ENCODE measurements at regions not wholly inside any gene's neighbourhood (a gene's known extent, or its start where the extent isn't known, plus 50 kb on each side); places are given as distances from the start of the nearest gene placed in this dataset.
"Not testable (repeated sequence)": the region's sequence is repeated elsewhere in the genome, so short reads cannot be mapped to it uniquely, and the experiment has no call there.

DNA sequence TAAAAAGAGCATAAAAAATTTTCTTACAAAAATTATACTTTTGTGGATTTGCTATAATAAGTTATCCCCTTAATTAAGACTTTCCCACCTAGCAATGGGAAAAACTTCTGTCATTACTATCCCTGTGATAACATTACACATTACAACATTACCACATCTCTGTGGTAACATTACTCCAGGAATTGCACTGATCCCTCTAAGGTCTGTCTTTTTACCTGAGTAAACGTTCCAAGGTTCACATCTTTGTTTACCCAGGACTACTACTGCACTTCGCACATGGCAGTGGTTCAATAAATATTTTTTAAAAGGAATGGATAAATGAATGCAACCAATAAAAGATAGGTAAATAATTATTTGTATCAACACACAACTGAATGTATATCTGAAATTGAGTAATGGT, 92.4 kb upstream of the NOX4 start:
- H3F3A ChIP-seq (ENCODE audit: insufficient read depth) = no peaks in the 10 kb centered on the region
- no peaks in the 10 kb centered on the region for H4K20me1 ChIP-seq (ENCODE audit: insufficient read depth)
- H3K9ac ChIP-seq = no peak overlapping the region
- in situ Hi-C loops (cut with MboI) = no loop called here
- no peak overlapping the region for H2AFZ ChIP-seq
- H3K36me3 ChIP-seq (ENCODE audit: low read depth) = no peaks in the 10 kb centered on the region
- H3K4me1 ChIP-seq (ENCODE audit: insufficient read depth) = no peaks in the 10 kb centered on the region
- no peak overlapping the region for H3K4me3 ChIP-seq
- WGBS, 2 experiments (ENCODE audit: low coverage in 1 of 2, low lambda C conversion rate in 2 of 2, missing lambda C conversion rate in 2 of 2) = 38 to 46% methylated on average over 2 of the region's 2 CpGs
- no peak overlapping the region for H3K27ac ChIP-seq
- H3K9me3 ChIP-seq (ENCODE audit: low read depth) = no peaks in the 10 kb centered on the region
- TF ChIP-seq EZH2phosphoT487 (IDR thresholded peaks at IDR 0.05; ENCODE audit: insufficient read depth, low read depth) = no peak
- no peak for TF ChIP-seq EZH2 (IDR thresholded peaks at IDR 0.05; ENCODE audit: insufficient read depth, poor library complexity, severe bottlenecking)
- H3K79me2 ChIP-seq (ENCODE audit: insufficient read depth) = no peaks in the 10 kb centered on the region
- no peak overlapping the region for H3K4me2 ChIP-seq (ENCODE audit: unreplicated experiment)
- H3K9me2 ChIP-seq (ENCODE audit: insufficient read depth) = no peaks in the 10 kb centered on the region
- DNase-seq = no peak
- H3K27me3 ChIP-seq (replicated peaks; ENCODE audit: insufficient read depth) = no peaks in the 10 kb centered on the region

DNA sequence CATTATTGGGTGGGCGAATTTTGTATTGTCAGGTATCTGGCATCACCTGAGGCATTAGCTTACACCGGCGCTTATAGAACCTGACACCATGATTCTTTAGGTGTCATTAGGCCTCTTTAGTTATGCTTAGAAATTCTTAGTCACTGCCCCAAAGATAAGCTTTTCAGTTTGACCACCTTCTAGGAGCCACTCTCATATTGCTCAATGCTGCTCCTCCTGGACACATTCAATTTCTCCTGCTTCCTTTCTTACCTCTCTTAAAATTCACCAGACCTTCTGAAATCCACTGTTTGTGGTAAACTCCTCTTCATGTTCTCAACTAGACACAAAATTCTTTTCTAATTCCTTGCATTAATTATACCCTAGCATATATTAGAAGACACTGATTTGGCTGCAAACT, 93.9 kb upstream of the NOX4 start:
- WGBS, 2 experiments (ENCODE audit: low coverage in 1 of 2, low lambda C conversion rate in 2 of 2, missing lambda C conversion rate in 2 of 2) = 73 to 82% methylated on average over 3 of the region's 3 CpGs
- H3K36me3 ChIP-seq (ENCODE audit: low read depth); H3K9me2 ChIP-seq (ENCODE audit: insufficient read depth); H3K4me2 ChIP-seq (ENCODE audit: unreplicated experiment); H3K4me3 ChIP-seq; H3K27ac ChIP-seq; H3K9ac ChIP-seq; H3K9me3 ChIP-seq (ENCODE audit: low read depth); H4K20me1 ChIP-seq (ENCODE audit: insufficient read depth); H3F3A ChIP-seq (ENCODE audit: insufficient read depth); H3K79me2 ChIP-seq (ENCODE audit: insufficient read depth); H3K4me1 ChIP-seq (ENCODE audit: insufficient read depth); DNase-seq; in situ Hi-C loops (cut with MboI); H2AFZ ChIP-seq; H3K27me3 ChIP-seq (replicated peaks; ENCODE audit: insufficient read depth): not testable (repeated sequence)

DNA sequence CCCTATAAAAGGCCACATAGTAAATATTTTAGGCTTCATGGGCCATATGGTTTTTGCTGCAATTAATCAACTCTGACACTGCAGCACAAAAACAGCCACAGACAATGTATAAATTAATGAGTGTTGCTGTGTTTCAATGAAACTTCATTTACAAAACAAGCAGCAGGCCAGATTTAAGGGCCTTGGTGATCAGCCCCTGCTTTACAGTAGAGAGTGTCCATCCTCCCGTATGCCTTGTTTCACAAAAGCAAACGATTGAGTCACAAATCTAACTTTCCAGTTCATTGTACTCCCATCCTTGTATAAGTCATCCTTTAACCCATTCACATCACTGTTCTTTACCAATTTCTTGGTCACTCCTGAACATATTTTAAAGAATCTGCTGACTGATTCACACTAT, 94.3 kb upstream of the NOX4 start:
- in situ Hi-C loops (cut with MboI); DNase-seq; H3K4me2 ChIP-seq (ENCODE audit: unreplicated experiment); H3K27ac ChIP-seq; H3K36me3 ChIP-seq (ENCODE audit: low read depth); H3K27me3 ChIP-seq (replicated peaks; ENCODE audit: insufficient read depth); H3K9ac ChIP-seq; H4K20me1 ChIP-seq (ENCODE audit: insufficient read depth); H3F3A ChIP-seq (ENCODE audit: insufficient read depth); H3K79me2 ChIP-seq (ENCODE audit: insufficient read depth); H3K4me3 ChIP-seq; H3K9me3 ChIP-seq (ENCODE audit: low read depth); H2AFZ ChIP-seq; H3K9me2 ChIP-seq (ENCODE audit: insufficient read depth); H3K4me1 ChIP-seq (ENCODE audit: insufficient read depth): not testable (repeated sequence)
- WGBS, 2 experiments (ENCODE audit: low coverage in 1 of 2, low lambda C conversion rate in 2 of 2, missing lambda C conversion rate in 2 of 2) = 24 to 27% methylated on average over 2 of the region's 2 CpGs

DNA sequence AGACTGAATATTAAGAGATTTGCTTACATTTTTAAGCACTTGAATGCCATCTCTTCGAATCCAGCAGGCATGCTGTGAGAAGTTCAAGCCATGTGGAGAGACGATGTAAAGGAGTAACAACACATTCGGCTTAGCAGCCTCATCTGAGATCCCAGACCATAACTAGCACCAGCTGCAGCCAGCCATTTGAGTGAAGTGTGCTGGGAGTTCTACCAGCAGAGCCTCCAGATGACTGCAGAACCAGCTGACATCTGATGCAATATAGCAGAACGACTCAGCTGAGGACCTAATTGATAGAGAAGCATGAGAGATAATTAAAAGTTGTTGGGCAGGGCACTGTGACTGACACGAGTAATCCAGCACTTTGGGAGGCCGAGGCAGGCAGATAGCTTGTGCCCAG, 98.2 kb upstream of the NOX4 start:
- H3K79me2 ChIP-seq (ENCODE audit: insufficient read depth); H3K4me1 ChIP-seq (ENCODE audit: insufficient read depth); H3K27me3 ChIP-seq (replicated peaks; ENCODE audit: insufficient read depth); H3K36me3 ChIP-seq (ENCODE audit: low read depth); H2AFZ ChIP-seq; H3K9me2 ChIP-seq (ENCODE audit: insufficient read depth); H3K4me2 ChIP-seq (ENCODE audit: unreplicated experiment); H3K27ac ChIP-seq; H3K4me3 ChIP-seq; H3K9ac ChIP-seq; H4K20me1 ChIP-seq (ENCODE audit: insufficient read depth); H3K9me3 ChIP-seq (ENCODE audit: low read depth); DNase-seq; H3F3A ChIP-seq (ENCODE audit: insufficient read depth); in situ Hi-C loops (cut with MboI): not testable (repeated sequence)
- 10% methylated on average over 6 of the region's 6 CpGs for WGBS, 2 experiments (ENCODE audit: low coverage in 1 of 2, low lambda C conversion rate in 2 of 2, missing lambda C conversion rate in 2 of 2)

DNA sequence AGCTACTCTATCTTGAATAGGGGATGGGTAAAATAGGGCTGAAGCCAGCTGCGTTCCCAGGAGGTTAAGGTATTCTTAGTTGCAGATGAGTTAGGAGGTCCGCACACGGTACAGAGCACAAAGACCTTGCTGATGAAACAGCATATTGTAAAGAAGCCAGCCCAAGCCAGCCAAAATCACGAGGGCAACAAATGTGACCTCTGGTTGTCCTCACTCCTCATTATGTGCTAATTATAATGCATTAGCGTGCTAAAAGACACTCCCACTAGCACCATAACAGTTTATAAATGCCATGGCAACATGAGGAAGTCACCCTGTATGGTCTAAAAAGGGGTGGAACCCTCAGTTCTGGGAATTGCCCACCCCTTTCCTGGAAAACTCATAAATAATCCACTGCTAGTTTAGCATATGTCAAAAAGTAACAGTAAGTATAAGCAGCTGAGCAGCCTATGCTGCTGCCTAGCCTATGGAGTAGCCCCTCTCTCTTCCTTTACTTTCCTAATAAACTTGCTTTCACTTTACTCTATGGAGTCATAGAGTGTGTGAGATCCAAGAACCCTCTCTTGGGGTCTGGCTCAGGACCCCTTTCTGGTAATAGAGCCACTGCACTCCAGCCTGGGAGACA, 98.9 kb upstream of the NOX4 start:
- H3K4me1 ChIP-seq (ENCODE audit: insufficient read depth); H3K9ac ChIP-seq; H2AFZ ChIP-seq; H3K4me2 ChIP-seq (ENCODE audit: unreplicated experiment); H3K36me3 ChIP-seq (ENCODE audit: low read depth); in situ Hi-C loops (cut with MboI); H3F3A ChIP-seq (ENCODE audit: insufficient read depth); H3K9me3 ChIP-seq (ENCODE audit: low read depth); H3K79me2 ChIP-seq (ENCODE audit: insufficient read depth); H3K27ac ChIP-seq; H3K4me3 ChIP-seq; H3K9me2 ChIP-seq (ENCODE audit: insufficient read depth); DNase-seq; H3K27me3 ChIP-seq (replicated peaks; ENCODE audit: insufficient read depth); H4K20me1 ChIP-seq (ENCODE audit: insufficient read depth): not testable (repeated sequence)
- 34 to 39% methylated on average over 5 of the region's 5 CpGs for WGBS, 2 experiments (ENCODE audit: low coverage in 1 of 2, low lambda C conversion rate in 2 of 2, missing lambda C conversion rate in 2 of 2)

DNA sequence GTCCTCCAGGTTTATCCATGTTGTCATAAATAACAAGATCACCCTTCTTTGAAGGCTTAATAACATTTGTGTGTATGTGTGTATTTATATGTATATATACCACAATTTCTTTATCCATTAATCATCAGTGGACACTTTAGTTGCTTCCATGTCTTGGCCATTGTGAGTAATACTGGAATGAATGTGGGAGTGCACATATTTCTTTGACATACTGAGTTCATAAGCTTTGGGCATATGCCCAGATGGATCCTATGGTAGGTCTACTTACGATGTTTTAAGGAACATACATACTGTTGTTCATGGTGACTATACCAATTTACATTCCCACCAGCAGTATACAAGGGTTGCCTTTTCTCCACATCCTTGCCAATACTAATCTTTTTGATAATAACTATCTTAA, 108.8 kb upstream of the TRIM77 start:
- not testable (repeated sequence) for H4K20me1 ChIP-seq (ENCODE audit: insufficient read depth); H3K4me1 ChIP-seq (ENCODE audit: insufficient read depth); H3K4me2 ChIP-seq (ENCODE audit: unreplicated experiment); H3K9me3 ChIP-seq (ENCODE audit: low read depth); H3F3A ChIP-seq (ENCODE audit: insufficient read depth); H3K79me2 ChIP-seq (ENCODE audit: insufficient read depth); H3K27me3 ChIP-seq (replicated peaks; ENCODE audit: insufficient read depth); H3K27ac ChIP-seq; H3K4me3 ChIP-seq; H3K9me2 ChIP-seq (ENCODE audit: insufficient read depth); H2AFZ ChIP-seq; H3K36me3 ChIP-seq (ENCODE audit: low read depth); H3K9ac ChIP-seq
- WGBS, 2 experiments (ENCODE audit: low coverage in 1 of 2, low lambda C conversion rate in 2 of 2, missing lambda C conversion rate in 2 of 2) = 50 to 58% methylated on average over 1 of the region's 1 CpG
- in situ Hi-C loops (cut with MboI) = loop anchor here (25.0 kb wide), 2 partner anchors 264 to 489 kb away; no protein-coding TSS in a partner anchor
- peak; percentile 46 for DNase-seq

All from GM23248 (cell line).